Vagina (tissue), 2 donors: ENCODE measurements at regions not wholly inside any gene's neighbourhood (a gene's known extent, or its start where the extent isn't known, plus 50 kb on each side); places are given as distances from the start of the nearest gene placed in this dataset.

Experiments used
- CTCF ChIP-seq, 3 experiments: fragments of 450-650 bp in 2 of 3; fragments of 200-600 bp in 1 of 3; sonication (generic) in 1 of 3; IDR thresholded peaks; one replicate each; pipeline ENCODE4 v1.5.1; 2017 to 2019; ENCODE audit warnings: antibody characterized with exemption in 3 of 3, mild to moderate bottlenecking in 2 of 3, moderate library complexity in 2 of 3
- POLR2A ChIP-seq, 2 donors: fragments of 450-650 bp; IDR thresholded peaks; one replicate each; pipeline ENCODE4 v1.6.1; 2017; ENCODE audit warnings: antibody characterized with exemption in 2 of 2, mild to moderate bottlenecking in 2 of 2, moderate library complexity in 2 of 2
- POLR2AphosphoS5 ChIP-seq, 2 donors: sonication (generic); formaldehyde crosslinking; IDR thresholded peaks; one replicate each; pipeline ENCODE4 v1.9.0; 2017; ENCODE audit warnings: antibody characterized with exemption in 2 of 2, mild to moderate bottlenecking in 2 of 2, low read depth in 1 of 2; ENCODE audit not compliant: insufficient read depth in 1 of 2

DNA sequence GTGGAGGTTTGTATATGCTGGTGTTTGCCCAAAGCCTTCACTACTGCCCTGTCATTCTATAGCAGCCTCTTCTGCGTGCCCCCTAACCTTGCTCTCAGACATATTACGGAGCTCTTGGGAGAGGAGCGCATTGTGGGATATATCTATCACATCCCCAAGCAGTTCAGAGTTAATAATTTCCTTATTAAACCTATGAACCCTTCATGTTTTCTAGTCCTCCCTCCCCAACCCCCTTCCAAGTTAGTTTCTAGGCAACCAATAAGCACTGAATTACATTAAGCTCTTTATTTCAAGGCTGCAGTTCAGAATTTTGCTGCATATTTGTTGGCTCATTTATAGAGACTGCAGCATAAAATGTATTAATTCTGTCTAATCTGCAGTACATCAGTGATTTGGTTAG lies 57.3 kb upstream of the GRM7 start:
- TF ChIP-seq CTCF (IDR thresholded peaks at IDR 0.05) (no peak), POLR2AphosphoS5 (IDR thresholded peaks at IDR 0.05; ENCODE audit: insufficient read depth in 1 of 2, low read depth in 1 of 2) (no peak), POLR2A (IDR thresholded peaks at IDR 0.05) (no peak)
